ENCODE measurements at regions not wholly inside any gene's neighbourhood (a gene's known extent, or its start where the extent isn't known, plus 50 kb on each side); places are given as distances from the start of the nearest gene placed in this dataset.

DNA sequence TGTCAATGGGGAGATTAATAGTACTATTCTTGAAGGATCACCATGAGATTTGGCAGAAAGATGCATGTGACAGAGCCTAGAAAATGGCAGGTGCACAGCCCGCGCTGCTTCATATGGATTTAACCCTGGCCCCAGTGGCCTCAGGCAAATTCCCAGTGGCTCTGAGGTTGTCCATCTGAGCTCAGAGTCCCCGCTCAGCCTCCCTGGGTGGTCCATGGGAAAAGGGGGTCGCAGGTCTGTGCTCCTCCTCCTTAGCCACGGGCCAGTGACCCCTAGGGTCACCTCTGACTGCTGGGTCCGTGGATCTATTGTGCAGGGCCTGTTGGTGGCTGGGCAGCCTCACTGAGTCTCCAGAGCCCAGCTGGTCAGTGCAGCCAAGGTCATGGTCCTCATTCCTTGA, 93.3 kb upstream of the BOD1 start:
- Histone ChIP-seq H3K9me3 (ENCODE audit: control insufficient read depth, insufficient read depth, low read depth, low read length) (no peaks in the 10 kb centered on the region), H3K4me1 (ENCODE audit: control insufficient read depth, insufficient read depth, low read length) (no peaks in the 10 kb centered on the region), H3K4me3 (ENCODE audit: low read depth in 2 of 2, low read length in 2 of 2) (no peak overlapping the region), H3K27ac (ENCODE audit: low read length) (no peak overlapping the region), H3K27me3 (ENCODE audit: control insufficient read depth, insufficient read depth, low read length) (no peaks in the 10 kb centered on the region), H3K36me3 (ENCODE audit: control insufficient read depth, insufficient read depth, low read length) (no peaks in the 10 kb centered on the region)
- in situ Hi-C loops (cut with HindIII; ENCODE audit: low pct_unique_long_range_greater_than_20kb, low sequenced_read_pairs): no loop called here
- ChIA-PET CTCF (no interaction called here), POLR2A (interaction anchor here (0.6 kb wide), 1 partner anchor 8 kb away, joined by 14 read pairs; no protein-coding TSS in a partner anchor)
- ATAC-seq (no peak), DNase-seq (ENCODE audit: low read depth, low spot score) (no peak)
- intact Hi-C loops (cut with micrococcal nuclease; ENCODE audit: unreplicated experiment): no loop called here
- no peak for TF ChIP-seq TCF7L2 (IDR thresholded peaks at IDR 0.05; ENCODE audit: low read depth, low read length)
- TF ChIP-seq, protein P1, sequence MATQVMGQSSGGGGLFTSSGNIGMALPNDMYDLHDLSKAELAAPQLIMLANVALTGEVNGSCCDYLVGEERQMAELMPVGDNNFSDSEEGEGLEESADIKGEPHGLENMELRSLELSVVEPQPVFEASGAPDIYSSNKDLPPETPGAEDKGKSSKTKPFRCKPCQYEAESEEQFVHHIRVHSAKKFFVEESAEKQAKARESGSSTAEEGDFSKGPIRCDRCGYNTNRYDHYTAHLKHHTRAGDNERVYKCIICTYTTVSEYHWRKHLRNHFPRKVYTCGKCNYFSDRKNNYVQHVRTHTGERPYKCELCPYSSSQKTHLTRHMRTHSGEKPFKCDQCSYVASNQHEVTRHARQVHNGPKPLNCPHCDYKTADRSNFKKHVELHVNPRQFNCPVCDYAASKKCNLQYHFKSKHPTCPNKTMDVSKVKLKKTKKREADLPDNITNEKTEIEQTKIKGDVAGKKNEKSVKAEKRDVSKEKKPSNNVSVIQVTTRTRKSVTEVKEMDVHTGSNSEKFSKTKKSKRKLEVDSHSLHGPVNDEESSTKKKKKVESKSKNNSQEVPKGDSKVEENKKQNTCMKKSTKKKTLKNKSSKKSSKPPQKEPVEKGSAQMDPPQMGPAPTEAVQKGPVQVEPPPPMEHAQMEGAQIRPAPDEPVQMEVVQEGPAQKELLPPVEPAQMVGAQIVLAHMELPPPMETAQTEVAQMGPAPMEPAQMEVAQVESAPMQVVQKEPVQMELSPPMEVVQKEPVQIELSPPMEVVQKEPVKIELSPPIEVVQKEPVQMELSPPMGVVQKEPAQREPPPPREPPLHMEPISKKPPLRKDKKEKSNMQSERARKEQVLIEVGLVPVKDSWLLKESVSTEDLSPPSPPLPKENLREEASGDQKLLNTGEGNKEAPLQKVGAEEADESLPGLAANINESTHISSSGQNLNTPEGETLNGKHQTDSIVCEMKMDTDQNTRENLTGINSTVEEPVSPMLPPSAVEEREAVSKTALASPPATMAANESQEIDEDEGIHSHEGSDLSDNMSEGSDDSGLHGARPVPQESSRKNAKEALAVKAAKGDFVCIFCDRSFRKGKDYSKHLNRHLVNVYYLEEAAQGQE (IDR thresholded peaks at IDR 0.05; ENCODE audit: insufficient read depth in 1 of 2, low read depth in 2 of 2, low read length in 1 of 2): no peak
- TF ChIP-seq POLR2AphosphoS5 (IDR thresholded peaks at IDR 0.05; ENCODE audit: low read depth, low read length): no peak
- TF ChIP-seq, protein P2, sequence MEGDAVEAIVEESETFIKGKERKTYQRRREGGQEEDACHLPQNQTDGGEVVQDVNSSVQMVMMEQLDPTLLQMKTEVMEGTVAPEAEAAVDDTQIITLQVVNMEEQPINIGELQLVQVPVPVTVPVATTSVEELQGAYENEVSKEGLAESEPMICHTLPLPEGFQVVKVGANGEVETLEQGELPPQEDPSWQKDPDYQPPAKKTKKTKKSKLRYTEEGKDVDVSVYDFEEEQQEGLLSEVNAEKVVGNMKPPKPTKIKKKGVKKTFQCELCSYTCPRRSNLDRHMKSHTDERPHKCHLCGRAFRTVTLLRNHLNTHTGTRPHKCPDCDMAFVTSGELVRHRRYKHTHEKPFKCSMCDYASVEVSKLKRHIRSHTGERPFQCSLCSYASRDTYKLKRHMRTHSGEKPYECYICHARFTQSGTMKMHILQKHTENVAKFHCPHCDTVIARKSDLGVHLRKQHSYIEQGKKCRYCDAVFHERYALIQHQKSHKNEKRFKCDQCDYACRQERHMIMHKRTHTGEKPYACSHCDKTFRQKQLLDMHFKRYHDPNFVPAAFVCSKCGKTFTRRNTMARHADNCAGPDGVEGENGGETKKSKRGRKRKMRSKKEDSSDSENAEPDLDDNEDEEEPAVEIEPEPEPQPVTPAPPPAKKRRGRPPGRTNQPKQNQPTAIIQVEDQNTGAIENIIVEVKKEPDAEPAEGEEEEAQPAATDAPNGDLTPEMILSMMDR (IDR thresholded peaks at IDR 0.05): no peak
- TF ChIP-seq SIN3A (IDR thresholded peaks at IDR 0.05; ENCODE audit: borderline replicate concordance, insufficient read depth, low read depth, low read length): no peak
- BruUV-seq (replicated peaks): no TSS peak

GRCh38 chr5:173710528-173710927, 94.1 kb upstream of the BOD1 start:
- in situ Hi-C loops (cut with HindIII; ENCODE audit: low pct_unique_long_range_greater_than_20kb, low sequenced_read_pairs) (no loop called here), intact Hi-C loops (cut with micrococcal nuclease; ENCODE audit: unreplicated experiment) (no loop called here)
- Histone ChIP-seq H3K36me3 (ENCODE audit: control insufficient read depth, insufficient read depth, low read length) (no peaks in the 10 kb centered on the region), H3K9me3 (ENCODE audit: control insufficient read depth, insufficient read depth, low read depth, low read length) (no peaks in the 10 kb centered on the region), H3K27ac (ENCODE audit: low read length) (no peak overlapping the region), H3K27me3 (ENCODE audit: control insufficient read depth, insufficient read depth, low read length) (no peaks in the 10 kb centered on the region), H3K4me1 (ENCODE audit: control insufficient read depth, insufficient read depth, low read length) (no peaks in the 10 kb centered on the region), H3K4me3 (ENCODE audit: low read depth in 2 of 2, low read length in 2 of 2) (no peak overlapping the region)
- CTCF ChIA-PET: no interaction called here
- ATAC-seq (no peak), DNase-seq (ENCODE audit: low read depth, low spot score) (no peak)
- BruUV-seq (replicated peaks): no TSS peak
- TF ChIP-seq SIN3A (IDR thresholded peaks at IDR 0.05; ENCODE audit: borderline replicate concordance, insufficient read depth, low read depth, low read length) (no peak), POLR2AphosphoS5 (IDR thresholded peaks at IDR 0.05; ENCODE audit: low read depth, low read length) (no peak), TCF7L2 (IDR thresholded peaks at IDR 0.05; ENCODE audit: low read depth, low read length) (no peak)
- TF ChIP-seq, protein P1 (IDR thresholded peaks at IDR 0.05; ENCODE audit: insufficient read depth in 1 of 2, low read depth in 2 of 2, low read length in 1 of 2): no peak
- TF ChIP-seq, protein P2 (IDR thresholded peaks at IDR 0.05): no peak
- POLR2A ChIA-PET: no interaction called here
